Activated CD4-positive, CD25-positive, alpha-beta regulatory T cell treated with anti-CD3 and anti-CD28 coated beads, Interleukin-2, amount 50 U/mL, for 24 hours (primary cell): ENCODE measurements at regions not wholly inside any gene's neighbourhood (a gene's known extent, or its start where the extent isn't known, plus 50 kb on each side); places are given as distances from the start of the nearest gene placed in this dataset.

Experiments
- ATAC-seq, 2 donors: fragments of 150-1000 bp; cut with Tn5 transposase; one replicate each; pipeline ENCODE4 v1.10.0; 2021; ENCODE audit warnings: mild to moderate bottlenecking in 1 of 2, moderate library complexity in 1 of 2

GRCh38 chr5:125011419-125011818 is 265.0 kb upstream of the ZNF608 start:
- ATAC-seq: no peak

- ATAC-seq: no peak
These were observed 265.5 kb upstream of the ZNF608 start for GRCh38 chr5:125011947-125012346.

- ATAC-seq: no peak
These were observed 266.4 kb upstream of the ZNF608 start for GRCh38 chr5:125012727-125013451.

- no peak for ATAC-seq
These were observed 267.8 kb upstream of the ZNF608 start for GRCh38 chr5:125014202-125014601.

- ATAC-seq: no peak
These were observed 271.4 kb upstream of the ZNF608 start for GRCh38 chr5:125017796-125018195.

GRCh38 chr5:125023673-125024072 is 277.2 kb upstream of the ZNF608 start:
- ATAC-seq: no peak

- ATAC-seq: no peak
These were observed 280.7 kb upstream of the ZNF608 start for GRCh38 chr5:125026867-125027731.

GRCh38 chr5:125032286-125032685 is 285.8 kb upstream of the ZNF608 start:
- ATAC-seq: no peak

- ATAC-seq: no peak
These were observed 287.2 kb upstream of the ZNF608 start for GRCh38 chr5:125033602-125034001.

GRCh38 chr5:125034331-125034730 is 287.9 kb upstream of the ZNF608 start:
- no peak for ATAC-seq

GRCh38 chr5:125036494-125036893 is 290.1 kb upstream of the ZNF608 start:
- no peak for ATAC-seq

- ATAC-seq: no peak
These were observed 290.6 kb upstream of the ZNF608 start for GRCh38 chr5:125037020-125037419.

GRCh38 chr5:125037530-125037929 is 291.1 kb upstream of the ZNF608 start:
- no peak for ATAC-seq

- ATAC-seq: no peak
These were observed 292.0 kb upstream of the ZNF608 start for GRCh38 chr5:125038477-125038876.

GRCh38 chr5:125041798-125042197 is 295.4 kb upstream of the ZNF608 start:
- no peak for ATAC-seq

GRCh38 chr5:125042261-125042890 is 295.9 kb upstream of the ZNF608 start:
- ATAC-seq: no peak

- ATAC-seq: no peak
These were observed 297.4 kb upstream of the ZNF608 start for GRCh38 chr5:125043781-125044391.

- ATAC-seq: no peak
These were observed 298.2 kb upstream of the ZNF608 start for GRCh38 chr5:125044491-125045282.

GRCh38 chr5:125045646-125046045 is 299.2 kb upstream of the ZNF608 start:
- no peak for ATAC-seq

GRCh38 chr5:125046838-125047237 is 300.4 kb upstream of the ZNF608 start:
- ATAC-seq: no peak

- ATAC-seq: no peak
These were observed 301.4 kb upstream of the ZNF608 start for GRCh38 chr5:125047871-125048270.
